GM13976 (cell line): ENCODE measurements at regions not wholly inside any gene's neighbourhood (a gene's known extent, or its start where the extent isn't known, plus 50 kb on each side); places are given as distances from the start of the nearest gene placed in this dataset.

Experiments
- DNase-seq: peaks from one replicate; pipeline ENCODE4 v3.0.0; 2012; ENCODE audit warnings: low spot score
- in situ Hi-C: fragments of 300-500 bp; cut with MboI; formaldehyde crosslinking; loops from one replicate; pipeline ENCODE4 v1.12.0; 2022; ENCODE audit warnings: low sequenced_read_pairs, mixed read lengths, inconsistent platforms; ENCODE audit not compliant: unreplicated experiment
- TF ChIP-seq, protein P1 (sequence below): IDR thresholded peaks from 2 replicates; pipeline ENCODE4 v1.5.1; 2012; ENCODE audit warnings: borderline replicate concordance, mild to moderate bottlenecking; ENCODE audit not compliant: insufficient read depth; ENCODE audit errors: extremely low read depth, missing control alignments, control extremely low read depth

DNA sequence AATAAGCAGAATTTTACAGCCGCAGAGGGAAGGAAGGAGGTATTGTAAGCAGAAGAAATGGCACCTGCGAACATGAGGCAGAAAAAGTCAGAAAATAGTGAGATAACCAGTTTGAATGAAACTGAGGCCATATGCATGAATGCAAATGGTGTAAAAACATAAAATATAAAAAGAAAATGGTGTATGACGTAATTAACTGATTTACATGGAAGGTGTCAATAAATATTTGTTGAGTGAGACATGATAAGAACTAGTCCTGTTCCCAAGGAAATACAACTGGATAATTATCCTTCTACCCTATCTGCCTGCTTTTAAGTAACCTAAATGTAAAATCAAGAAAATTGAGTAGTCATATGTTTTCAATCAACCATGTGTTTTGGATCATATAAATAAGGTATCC lies 178.1 kb upstream of the TOX3 start:
- in situ Hi-C loops, result no loop called here
- TF ChIP-seq, protein P1, sequence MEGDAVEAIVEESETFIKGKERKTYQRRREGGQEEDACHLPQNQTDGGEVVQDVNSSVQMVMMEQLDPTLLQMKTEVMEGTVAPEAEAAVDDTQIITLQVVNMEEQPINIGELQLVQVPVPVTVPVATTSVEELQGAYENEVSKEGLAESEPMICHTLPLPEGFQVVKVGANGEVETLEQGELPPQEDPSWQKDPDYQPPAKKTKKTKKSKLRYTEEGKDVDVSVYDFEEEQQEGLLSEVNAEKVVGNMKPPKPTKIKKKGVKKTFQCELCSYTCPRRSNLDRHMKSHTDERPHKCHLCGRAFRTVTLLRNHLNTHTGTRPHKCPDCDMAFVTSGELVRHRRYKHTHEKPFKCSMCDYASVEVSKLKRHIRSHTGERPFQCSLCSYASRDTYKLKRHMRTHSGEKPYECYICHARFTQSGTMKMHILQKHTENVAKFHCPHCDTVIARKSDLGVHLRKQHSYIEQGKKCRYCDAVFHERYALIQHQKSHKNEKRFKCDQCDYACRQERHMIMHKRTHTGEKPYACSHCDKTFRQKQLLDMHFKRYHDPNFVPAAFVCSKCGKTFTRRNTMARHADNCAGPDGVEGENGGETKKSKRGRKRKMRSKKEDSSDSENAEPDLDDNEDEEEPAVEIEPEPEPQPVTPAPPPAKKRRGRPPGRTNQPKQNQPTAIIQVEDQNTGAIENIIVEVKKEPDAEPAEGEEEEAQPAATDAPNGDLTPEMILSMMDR, result no peak
- no peak for DNase-seq

GRCh38 chr16:52721331-52721730 lies 174.4 kb upstream of the TOX3 start:
- in situ Hi-C loops, result no loop called here
- no peak for DNase-seq
- TF ChIP-seq, protein P1, result no peak

DNA sequence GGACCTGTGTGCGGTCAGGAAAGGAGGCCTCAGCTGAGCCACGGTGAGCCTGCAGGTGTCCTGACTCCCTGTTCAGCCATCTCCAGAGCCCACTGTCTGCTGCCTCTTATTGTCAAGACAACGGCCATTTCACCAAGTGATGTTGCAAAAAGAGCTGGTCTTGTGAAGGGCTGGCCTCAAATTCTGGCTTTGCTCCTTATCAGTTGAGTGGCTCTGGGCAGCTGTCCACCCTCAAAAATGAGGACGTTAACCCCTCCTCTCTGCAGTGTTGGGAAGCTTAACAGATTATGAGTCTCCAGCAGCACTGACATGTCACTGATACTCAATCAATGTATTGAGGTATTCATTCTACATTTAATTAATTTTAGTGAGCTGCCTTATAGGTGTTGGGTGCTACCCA lies 171.1 kb upstream of the TOX3 start:
- no peak for DNase-seq
- TF ChIP-seq, protein P1, result no peak
- in situ Hi-C loops, result no loop called here

GRCh38 chr16:52713740-52714139 lies 166.8 kb upstream of the TOX3 start:
- in situ Hi-C loops, result no loop called here
- DNase-seq, result no peak

DNA sequence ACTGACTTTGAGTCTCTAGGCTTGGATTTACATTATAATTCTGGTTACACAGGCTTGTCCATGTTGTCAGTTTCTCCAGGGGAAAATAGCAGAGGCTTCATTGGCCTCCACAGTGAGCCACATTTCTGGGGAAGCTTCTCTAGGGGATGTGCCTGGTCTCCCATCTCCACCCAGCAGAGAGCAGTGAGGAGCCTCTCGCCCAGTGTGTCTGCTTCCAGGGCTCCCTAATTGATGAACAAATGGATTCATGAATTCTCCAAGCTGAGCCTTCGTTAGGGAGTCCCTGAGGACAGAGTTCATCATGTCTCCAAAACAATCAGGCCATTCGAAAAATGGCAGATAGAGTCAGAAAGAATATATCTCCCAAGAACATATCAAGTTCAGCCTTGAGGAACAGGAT lies 162.4 kb upstream of the TOX3 start:
- DNase-seq, result no peak
- in situ Hi-C loops, result no loop called here
- TF ChIP-seq, protein P1, result no peak

More at GRCh38 chr16:52713740-52714139, 166.8 kb upstream of the TOX3 start:
- TF ChIP-seq, protein P1, result no peak

DNA sequence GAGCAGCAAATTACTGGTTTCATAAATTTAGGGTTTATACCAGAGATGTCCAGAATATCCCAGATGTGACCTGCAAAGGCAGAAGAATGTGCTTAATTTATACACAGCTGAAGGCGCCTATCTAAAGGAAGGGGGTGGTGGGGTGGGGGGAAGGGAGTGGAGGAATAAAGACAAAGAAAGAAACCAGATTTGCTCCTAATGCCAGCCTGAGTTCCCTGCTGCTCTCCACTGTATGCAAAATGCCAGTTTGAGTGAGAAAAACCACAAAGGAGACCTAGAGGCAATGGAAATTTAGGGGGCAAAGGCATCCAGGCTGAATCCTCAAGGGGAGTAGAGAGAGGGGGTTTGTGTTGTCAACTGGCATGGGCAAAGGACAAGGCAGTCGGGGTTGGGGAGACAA lies 161.5 kb upstream of the TOX3 start:
- in situ Hi-C loops, result no loop called here
- no peak for DNase-seq
- TF ChIP-seq, protein P1, result no peak
